Neural progenitor cell (in vitro differentiated cells): ENCODE measurements at regions not wholly inside any gene's neighbourhood (a gene's known extent, or its start where the extent isn't known, plus 50 kb on each side); places are given as distances from the start of the nearest gene placed in this dataset.

Experiments used
- DNase-seq: peaks from one replicate; pipeline ENCODE4 v3.0.0-alpha.2; 2016; ENCODE audit warnings: low spot score
- H2AFZ ChIP-seq: fragments of 200-600 bp; sonication (generic); replicated peaks from 2 replicates; pipeline ENCODE4 v1.6.1; 2016; ENCODE audit warnings: antibody characterized with exemption
- H3F3A ChIP-seq: fragments of 200-600 bp; sonication (generic); 2 replicates; pipeline ENCODE4 v1.6.1; 2016; ENCODE audit warnings: antibody characterized with exemption, low read depth
- H3K27ac ChIP-seq: fragments of 200-600 bp; sonication (generic); 2 replicates; pipeline ENCODE4 v1.5.1; 2016; ENCODE audit warnings: mild to moderate bottlenecking
- H3K27me3 ChIP-seq: fragments of 200-600 bp; sonication (generic); 2 replicates; pipeline ENCODE4 v1.6.1; 2016; ENCODE audit warnings: mild to moderate bottlenecking, moderate library complexity
- H3K36me3 ChIP-seq: fragments of 200-600 bp; sonication (generic); 2 replicates; pipeline ENCODE4 v1.5.1; 2016
- H3K4me1 ChIP-seq: fragments of 200-600 bp; sonication (generic); 2 replicates; pipeline ENCODE4 v1.6.1; 2016; ENCODE audit warnings: mixed run types
- H3K4me2 ChIP-seq: fragments of 200-600 bp; sonication (generic); 2 replicates; pipeline ENCODE4 v1.6.1; 2016
- H3K4me3 ChIP-seq: fragments of 200-600 bp; sonication (generic); 2 replicates; pipeline ENCODE4 v1.5.1; 2016
- H3K79me2 ChIP-seq: fragments of 200-600 bp; sonication (generic); 2 replicates; pipeline ENCODE4 v1.6.1; 2016; ENCODE audit warnings: low read depth
- H3K9ac ChIP-seq: fragments of 200-600 bp; sonication (generic); 2 replicates; pipeline ENCODE4 v1.6.1; 2016
- H3K9me3 ChIP-seq: fragments of 200-600 bp; sonication (generic); 2 replicates; pipeline ENCODE4 v1.5.1; 2016; ENCODE audit warnings: low read depth
- H4K20me1 ChIP-seq: fragments of 200-600 bp; sonication (generic); 2 replicates; pipeline ENCODE4 v1.6.1; 2016; ENCODE audit warnings: low read depth
- H3K27ac Mint-ChIP-seq: 3 replicates; pipeline ENCODE4 v1.8.0; 2021; ENCODE audit warnings: mixed read lengths
- H3K27me3 Mint-ChIP-seq: 2 replicates; pipeline ENCODE4 v1.8.0; 2022; ENCODE audit warnings: low read depth, mild to moderate bottlenecking, inconsistent platforms, moderate library complexity, mixed read lengths; ENCODE audit not compliant: insufficient read depth
- H3K36me3 Mint-ChIP-seq: 3 replicates; pipeline ENCODE4 v1.8.0; 2021; ENCODE audit warnings: mixed read lengths
- H3K4me1 Mint-ChIP-seq: 3 replicates; pipeline ENCODE4 v1.8.0; 2021; ENCODE audit warnings: mixed read lengths
- H3K4me3 Mint-ChIP-seq: 3 replicates; pipeline ENCODE4 v1.8.0; 2021; ENCODE audit warnings: mild to moderate bottlenecking, moderate library complexity, mixed read lengths
- H3K9me3 Mint-ChIP-seq: 3 replicates; pipeline ENCODE4 v1.8.0; 2020; ENCODE audit warnings: mixed read lengths
- CTCF ChIP-seq: fragments of 200-600 bp; sonication (generic); IDR thresholded peaks from 2 replicates; pipeline ENCODE4 v1.5.1; 2017; ENCODE audit warnings: antibody characterized with exemption, mild to moderate bottlenecking
- EZH2 ChIP-seq: fragments of 200-600 bp; sonication (generic); IDR thresholded peaks from 2 replicates; pipeline ENCODE4 v1.6.1; 2017; ENCODE audit warnings: antibody characterized with exemption, mild to moderate bottlenecking, moderate library complexity
- EZH2phosphoT487 ChIP-seq: fragments of 200-600 bp; sonication (generic); IDR thresholded peaks from 2 replicates; pipeline ENCODE4 v1.6.1; 2017; ENCODE audit warnings: antibody characterized with exemption

- H3K27ac ChIP-seq: no peak overlapping the region
- no peak for DNase-seq
- no peak overlapping the region for H2AFZ ChIP-seq
- no peaks in the 10 kb centered on the region for H3K36me3 ChIP-seq
- Mint-ChIP-seq H3K9me3 (peaks cover 4% of the 10 kb centered on the region), H3K27ac (peak overlapping the region; percentile 2), H3K27me3 (peaks cover 11% of the 10 kb centered on the region), H3K4me1 (peaks cover 35% of the 10 kb centered on the region), H3K36me3 (no peaks in the 10 kb centered on the region), H3K4me3 (no peak overlapping the region)
- TF ChIP-seq CTCF (no peak), EZH2 (no peak), EZH2phosphoT487 (no peak)
- no peak overlapping the region for H3K4me3 ChIP-seq
- H3K4me2 ChIP-seq: no peak overlapping the region
- peaks cover 14% of the 10 kb centered on the region for H3F3A ChIP-seq
- H3K79me2 ChIP-seq: no peaks in the 10 kb centered on the region
- H3K9ac ChIP-seq: no peak overlapping the region
- H3K4me1 ChIP-seq: peaks cover 27% of the 10 kb centered on the region
- H4K20me1 ChIP-seq: no peaks in the 10 kb centered on the region
- H3K27me3 ChIP-seq: no peaks in the 10 kb centered on the region
- no peaks in the 10 kb centered on the region for H3K9me3 ChIP-seq
Observed at GRCh38 chr1:229005097-229005496, 265.8 kb upstream of the RAB4A start.

- no peaks in the 10 kb centered on the region for H3K36me3 Mint-ChIP-seq
- no peak overlapping the region for H3K4me2 ChIP-seq
- H3K27me3 ChIP-seq: no peaks in the 10 kb centered on the region
- peaks cover 14% of the 10 kb centered on the region for H3F3A ChIP-seq
- no peak overlapping the region for H3K27ac ChIP-seq
- H3K27ac Mint-ChIP-seq: peak overlapping the region; percentile 2
- no peak overlapping the region for H2AFZ ChIP-seq
- H3K4me1 Mint-ChIP-seq: peaks cover 35% of the 10 kb centered on the region
- H4K20me1 ChIP-seq: no peaks in the 10 kb centered on the region
- no peaks in the 10 kb centered on the region for H3K9me3 ChIP-seq
- H3K4me3 ChIP-seq: no peak overlapping the region
- H3K9me3 Mint-ChIP-seq: peaks cover 3% of the 10 kb centered on the region
- H3K79me2 ChIP-seq: no peaks in the 10 kb centered on the region
- H3K4me1 ChIP-seq: peaks cover 27% of the 10 kb centered on the region
- no peak for DNase-seq
- H3K27me3 Mint-ChIP-seq: peaks cover 11% of the 10 kb centered on the region
- TF ChIP-seq CTCF: no peak
- no peak for TF ChIP-seq EZH2phosphoT487
- TF ChIP-seq EZH2: no peak
- H3K9ac ChIP-seq: no peak overlapping the region
- H3K4me3 Mint-ChIP-seq: no peak overlapping the region
- no peaks in the 10 kb centered on the region for H3K36me3 ChIP-seq
Observed at GRCh38 chr1:229005556-229005955, 265.4 kb upstream of the RAB4A start.

- Histone ChIP-seq H3K79me2 (no peaks in the 10 kb centered on the region), H3K27ac (no peak overlapping the region), H3K9ac (no peak overlapping the region), H3K27me3 (no peaks in the 10 kb centered on the region), H3K36me3 (no peaks in the 10 kb centered on the region), H3K4me3 (no peak overlapping the region), H3K9me3 (no peaks in the 10 kb centered on the region), H3K4me1 (peaks cover 27% of the 10 kb centered on the region), H2AFZ (no peak overlapping the region), H3F3A (peaks cover 14% of the 10 kb centered on the region), H3K4me2 (no peak overlapping the region), H4K20me1 (no peaks in the 10 kb centered on the region)
- Mint-ChIP-seq H3K27ac (peak overlapping the region; percentile 91), H3K4me1 (peaks cover 35% of the 10 kb centered on the region), H3K27me3 (peaks cover 11% of the 10 kb centered on the region), H3K4me3 (no peak overlapping the region), H3K9me3 (peaks cover 2% of the 10 kb centered on the region), H3K36me3 (no peaks in the 10 kb centered on the region)
- DNase-seq: no peak
- no peak for TF ChIP-seq EZH2phosphoT487
- TF ChIP-seq CTCF: no peak
- no peak for TF ChIP-seq EZH2
Observed at GRCh38 chr1:229006121-229006870, 264.6 kb upstream of the RAB4A start.
